NCI-H1092 (cell line): ENCODE measurements at regions not wholly inside any gene's neighbourhood (a gene's known extent, or its start where the extent isn't known, plus 50 kb on each side); places are given as distances from the start of the nearest gene placed in this dataset.
"Not testable (repeated sequence)": the region's sequence is repeated elsewhere in the genome, so short reads cannot be mapped to it uniquely, and the experiment has no call there.

Source experiments
- DNase-seq: peaks from one replicate; lab custom pipeline; 2025; lab: John Stamatoyannopoulos, UW

GRCh38 chr16:29234536-29235275 is 171.8 kb downstream of the NPIPB11 start:
- DNase-seq = not testable (repeated sequence)

- not testable (repeated sequence) for DNase-seq
These were observed 172.7 kb downstream of the NPIPB11 start for GRCh38 chr16:29233705-29234404.

- no peak for DNase-seq
These were observed 173.5 kb downstream of the NPIPB11 start for GRCh38 chr16:29232811-29233704.

GRCh38 chr16:29232160-29232705 is 174.3 kb downstream of the NPIPB11 start:
- not testable (repeated sequence) for DNase-seq

GRCh38 chr16:29231244-29231643 is 175.3 kb downstream of the NPIPB11 start:
- no peak for DNase-seq

- no peak for DNase-seq
These were observed 175.8 kb downstream of the NPIPB11 start for GRCh38 chr16:29230671-29231096.

GRCh38 chr16:29230006-29230668 is 176.4 kb downstream of the NPIPB11 start:
- not testable (repeated sequence) for DNase-seq

GRCh38 chr16:29229616-29230005 is 176.9 kb downstream of the NPIPB11 start:
- not testable (repeated sequence) for DNase-seq

- not testable (repeated sequence) for DNase-seq
These were observed 177.6 kb downstream of the NPIPB11 start for GRCh38 chr16:29228664-29229611.

- DNase-seq = not testable (repeated sequence)
These were observed 178.5 kb downstream of the NPIPB11 start for GRCh38 chr16:29227751-29228663.

GRCh38 chr16:29226782-29227181 is 179.7 kb downstream of the NPIPB11 start:
- no peak for DNase-seq

- not testable (repeated sequence) for DNase-seq
These were observed 181.8 kb downstream of the NPIPB11 start for GRCh38 chr16:29224675-29225074.

- DNase-seq = not testable (repeated sequence)
These were observed 183.9 kb downstream of the NPIPB11 start for GRCh38 chr16:29222615-29223014.

- DNase-seq = not testable (repeated sequence)
These were observed 184.5 kb downstream of the NPIPB11 start for GRCh38 chr16:29222008-29222407.

- not testable (repeated sequence) for DNase-seq
These were observed 185.1 kb downstream of the NPIPB11 start for GRCh38 chr16:29221281-29221955.

GRCh38 chr16:29220647-29221191 is 185.8 kb downstream of the NPIPB11 start:
- not testable (repeated sequence) for DNase-seq

- DNase-seq = not testable (repeated sequence)
These were observed 186.4 kb downstream of the NPIPB11 start for GRCh38 chr16:29219966-29220646.

- not testable (repeated sequence) for DNase-seq
These were observed 186.9 kb downstream of the NPIPB11 start for GRCh38 chr16:29219562-29219961.
